ENCODE measurements at regions not wholly inside any gene's neighbourhood (a gene's known extent, or its start where the extent isn't known, plus 50 kb on each side); places are given as distances from the start of the nearest gene placed in this dataset.

GRCh38 chr3:124658270-124658669 is 72.0 kb upstream of the UMPS start:
- Histone ChIP-seq H3K9me3 (ENCODE audit: control insufficient read depth in 2 of 3, insufficient read depth in 1 of 3, low read length in 3 of 3) (no peaks in the 10 kb centered on the region), H3K27ac (ENCODE audit: low read depth in 2 of 2, low read length in 2 of 2) (no peak overlapping the region), H3K9ac (ENCODE audit: low read length in 3 of 3) (no peak overlapping the region), H3K4me1 (ENCODE audit: control insufficient read depth in 2 of 3, insufficient read depth in 2 of 3, low read depth in 1 of 3, low read length in 3 of 3) (no peaks in the 10 kb centered on the region), H3K27me3 (ENCODE audit: control insufficient read depth, insufficient read depth, low read length) (no peaks in the 10 kb centered on the region), H3K36me3 (ENCODE audit: control insufficient read depth in 2 of 3, insufficient read depth in 3 of 3, low read length in 3 of 3) (peaks cover 0 to 4% (median 2%) of the 10 kb centered on the region in 3 donors), H3K4me3 (ENCODE audit: low read length in 3 of 3) (no peak overlapping the region)
- FAIRE-seq, result no peak
- DNase-seq, result no peak
- no peak for TF ChIP-seq CTCF (IDR thresholded peaks at IDR 0.05; ENCODE audit: borderline replicate concordance, extremely low read depth, insufficient read depth)
- intact Hi-C loops (cut with DNase I), result no loop called here

- no peaks in the 10 kb centered on the region for H3K27me3 ChIP-seq (ENCODE audit: control insufficient read depth, insufficient read depth, low read length)
Observed at GRCh38 chr3:124659175-124659574, 71.1 kb upstream of the UMPS start.

GRCh38 chr3:124660599-124660998 is 69.7 kb upstream of the UMPS start:
- H3K9ac ChIP-seq (ENCODE audit: low read length in 3 of 3), result no peak overlapping the region
- peaks cover 0 to 4% (median 0%) of the 10 kb centered on the region in 3 donors for H3K36me3 ChIP-seq (ENCODE audit: control insufficient read depth in 2 of 3, insufficient read depth in 3 of 3, low read length in 3 of 3)
- intact Hi-C loops (cut with DNase I), result no loop called here
- no peak overlapping the region for H3K4me3 ChIP-seq (ENCODE audit: low read length in 3 of 3)
- FAIRE-seq (no peak), DNase-seq (no peak)
- H3K4me1 ChIP-seq (ENCODE audit: control insufficient read depth in 2 of 3, insufficient read depth in 2 of 3, low read depth in 1 of 3, low read length in 3 of 3), result peaks cover 0 to 2% (median 0%) of the 10 kb centered on the region in 3 donors
- no peaks in the 10 kb centered on the region for H3K9me3 ChIP-seq (ENCODE audit: control insufficient read depth in 2 of 3, insufficient read depth in 1 of 3, low read length in 3 of 3)
- no peaks in the 10 kb centered on the region for H3K27me3 ChIP-seq (ENCODE audit: control insufficient read depth, insufficient read depth, low read length)
- no peak overlapping the region for H3K27ac ChIP-seq (ENCODE audit: low read depth in 2 of 2, low read length in 2 of 2)
- TF ChIP-seq CTCF (IDR thresholded peaks at IDR 0.05; ENCODE audit: borderline replicate concordance, extremely low read depth, insufficient read depth), result no peak

More at GRCh38 chr3:124659175-124659574, 71.1 kb upstream of the UMPS start:
- FAIRE-seq (no peak), DNase-seq (no peak)
- Histone ChIP-seq H3K36me3 (ENCODE audit: control insufficient read depth in 2 of 3, insufficient read depth in 3 of 3, low read length in 3 of 3) (peaks cover 0 to 4% (median 2%) of the 10 kb centered on the region in 3 donors), H3K4me3 (ENCODE audit: low read length in 3 of 3) (no peak overlapping the region), H3K27ac (ENCODE audit: low read depth in 2 of 2, low read length in 2 of 2) (no peak overlapping the region), H3K9me3 (ENCODE audit: control insufficient read depth in 2 of 3, insufficient read depth in 1 of 3, low read length in 3 of 3) (no peaks in the 10 kb centered on the region), H3K9ac (ENCODE audit: low read length in 3 of 3) (no peak overlapping the region), H3K4me1 (ENCODE audit: control insufficient read depth in 2 of 3, insufficient read depth in 2 of 3, low read depth in 1 of 3, low read length in 3 of 3) (no peaks in the 10 kb centered on the region)
- TF ChIP-seq CTCF (IDR thresholded peaks at IDR 0.05; ENCODE audit: borderline replicate concordance, extremely low read depth, insufficient read depth), result no peak
- intact Hi-C loops (cut with DNase I), result no loop called here

- H3K9ac ChIP-seq (ENCODE audit: low read length in 3 of 3), result no peak overlapping the region
- H3K4me1 ChIP-seq (ENCODE audit: control insufficient read depth in 2 of 3, insufficient read depth in 2 of 3, low read depth in 1 of 3, low read length in 3 of 3), result peaks cover 0 to 2% (median 0%) of the 10 kb centered on the region in 3 donors
- no peak overlapping the region for H3K4me3 ChIP-seq (ENCODE audit: low read length in 3 of 3)
- no peaks in the 10 kb centered on the region for H3K27me3 ChIP-seq (ENCODE audit: control insufficient read depth, insufficient read depth, low read length)
- no peaks in the 10 kb centered on the region for H3K9me3 ChIP-seq (ENCODE audit: control insufficient read depth in 2 of 3, insufficient read depth in 1 of 3, low read length in 3 of 3)
- no peak for DNase-seq
- no peaks in the 10 kb centered on the region for H3K36me3 ChIP-seq (ENCODE audit: control insufficient read depth in 2 of 3, insufficient read depth in 3 of 3, low read length in 3 of 3)
- H3K27ac ChIP-seq (ENCODE audit: low read depth in 2 of 2, low read length in 2 of 2), result no peak overlapping the region
- no peak for TF ChIP-seq CTCF (IDR thresholded peaks at IDR 0.05; ENCODE audit: borderline replicate concordance, extremely low read depth, insufficient read depth)
- intact Hi-C loops (cut with DNase I), result no loop called here
- FAIRE-seq, result no peak
Observed at GRCh38 chr3:124663690-124664089, 66.6 kb upstream of the UMPS start.
